ENCODE measurements at regions not wholly inside any gene's neighbourhood (a gene's known extent, or its start where the extent isn't known, plus 50 kb on each side); places are given as distances from the start of the nearest gene placed in this dataset.

DNA sequence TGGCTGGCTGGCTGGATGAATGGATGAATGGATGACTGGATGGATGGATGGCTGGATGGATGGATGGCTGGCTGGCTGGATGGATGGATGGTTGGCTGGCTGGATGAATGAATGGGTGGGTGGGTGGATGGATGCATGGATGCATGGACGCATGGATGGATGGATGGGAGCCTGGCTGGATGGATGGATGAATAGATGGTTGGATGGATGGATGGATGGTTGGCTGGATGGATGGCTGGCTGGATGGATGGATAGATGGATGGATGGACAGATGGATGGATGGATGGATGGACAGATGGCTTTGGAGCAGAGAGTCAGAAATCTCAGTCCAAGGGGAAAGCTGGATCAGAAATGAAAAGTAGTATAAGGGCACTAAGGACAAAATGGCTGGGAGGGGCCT is 106.4 kb upstream of the SERP2 start:
- TF ChIP-seq, protein P1, sequence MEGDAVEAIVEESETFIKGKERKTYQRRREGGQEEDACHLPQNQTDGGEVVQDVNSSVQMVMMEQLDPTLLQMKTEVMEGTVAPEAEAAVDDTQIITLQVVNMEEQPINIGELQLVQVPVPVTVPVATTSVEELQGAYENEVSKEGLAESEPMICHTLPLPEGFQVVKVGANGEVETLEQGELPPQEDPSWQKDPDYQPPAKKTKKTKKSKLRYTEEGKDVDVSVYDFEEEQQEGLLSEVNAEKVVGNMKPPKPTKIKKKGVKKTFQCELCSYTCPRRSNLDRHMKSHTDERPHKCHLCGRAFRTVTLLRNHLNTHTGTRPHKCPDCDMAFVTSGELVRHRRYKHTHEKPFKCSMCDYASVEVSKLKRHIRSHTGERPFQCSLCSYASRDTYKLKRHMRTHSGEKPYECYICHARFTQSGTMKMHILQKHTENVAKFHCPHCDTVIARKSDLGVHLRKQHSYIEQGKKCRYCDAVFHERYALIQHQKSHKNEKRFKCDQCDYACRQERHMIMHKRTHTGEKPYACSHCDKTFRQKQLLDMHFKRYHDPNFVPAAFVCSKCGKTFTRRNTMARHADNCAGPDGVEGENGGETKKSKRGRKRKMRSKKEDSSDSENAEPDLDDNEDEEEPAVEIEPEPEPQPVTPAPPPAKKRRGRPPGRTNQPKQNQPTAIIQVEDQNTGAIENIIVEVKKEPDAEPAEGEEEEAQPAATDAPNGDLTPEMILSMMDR (conservative IDR thresholded peaks at IDR 0.05; ENCODE audit: low read length): no peak
- TF ChIP-seq EZH2phosphoT487 (IDR thresholded peaks at IDR 0.05; ENCODE audit: borderline replicate concordance): no peak
